ENCODE measurements at regions not wholly inside any gene's neighbourhood (a gene's known extent, or its start where the extent isn't known, plus 50 kb on each side); places are given as distances from the start of the nearest gene placed in this dataset.

DNA sequence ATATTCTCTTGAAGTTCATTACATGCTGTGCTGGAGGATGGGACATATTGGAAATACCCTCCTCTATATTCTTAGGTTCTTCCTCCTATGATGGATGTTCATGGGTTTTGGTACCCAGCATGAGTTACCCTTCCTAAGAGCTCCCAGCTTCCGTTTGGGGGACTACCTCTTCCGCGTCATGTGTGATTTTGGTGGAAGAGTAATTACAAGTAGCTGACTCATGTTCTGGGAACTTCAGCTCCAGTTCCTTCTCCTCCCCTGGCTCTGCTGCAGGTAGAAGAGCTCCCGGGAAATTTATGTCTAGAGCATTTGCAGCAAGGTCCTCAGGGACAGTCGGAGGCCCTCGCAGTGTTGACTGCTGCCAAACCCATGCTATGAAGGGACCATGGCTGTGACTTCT lies 208.8 kb upstream of the IL12A start:
- TF ChIP-seq, protein P1, sequence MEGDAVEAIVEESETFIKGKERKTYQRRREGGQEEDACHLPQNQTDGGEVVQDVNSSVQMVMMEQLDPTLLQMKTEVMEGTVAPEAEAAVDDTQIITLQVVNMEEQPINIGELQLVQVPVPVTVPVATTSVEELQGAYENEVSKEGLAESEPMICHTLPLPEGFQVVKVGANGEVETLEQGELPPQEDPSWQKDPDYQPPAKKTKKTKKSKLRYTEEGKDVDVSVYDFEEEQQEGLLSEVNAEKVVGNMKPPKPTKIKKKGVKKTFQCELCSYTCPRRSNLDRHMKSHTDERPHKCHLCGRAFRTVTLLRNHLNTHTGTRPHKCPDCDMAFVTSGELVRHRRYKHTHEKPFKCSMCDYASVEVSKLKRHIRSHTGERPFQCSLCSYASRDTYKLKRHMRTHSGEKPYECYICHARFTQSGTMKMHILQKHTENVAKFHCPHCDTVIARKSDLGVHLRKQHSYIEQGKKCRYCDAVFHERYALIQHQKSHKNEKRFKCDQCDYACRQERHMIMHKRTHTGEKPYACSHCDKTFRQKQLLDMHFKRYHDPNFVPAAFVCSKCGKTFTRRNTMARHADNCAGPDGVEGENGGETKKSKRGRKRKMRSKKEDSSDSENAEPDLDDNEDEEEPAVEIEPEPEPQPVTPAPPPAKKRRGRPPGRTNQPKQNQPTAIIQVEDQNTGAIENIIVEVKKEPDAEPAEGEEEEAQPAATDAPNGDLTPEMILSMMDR (IDR thresholded peaks at IDR 0.05; ENCODE audit: borderline replicate concordance), result no peak
- no peak overlapping the region for H3K27ac ChIP-seq (replicated peaks)
- no peak for DNase-seq
- no peaks in the 10 kb centered on the region for H3K9me3 ChIP-seq (replicated peaks)
- H3K4me3 ChIP-seq, result no peak overlapping the region
- no peaks in the 10 kb centered on the region for H3K27me3 ChIP-seq (ENCODE audit: low read depth)
- H3K4me1 ChIP-seq, result peaks cover 32% of the 10 kb centered on the region
- intact Hi-C loops (cut with micrococcal nuclease), result no loop called here
- no peaks in the 10 kb centered on the region for H3K36me3 ChIP-seq

DNA sequence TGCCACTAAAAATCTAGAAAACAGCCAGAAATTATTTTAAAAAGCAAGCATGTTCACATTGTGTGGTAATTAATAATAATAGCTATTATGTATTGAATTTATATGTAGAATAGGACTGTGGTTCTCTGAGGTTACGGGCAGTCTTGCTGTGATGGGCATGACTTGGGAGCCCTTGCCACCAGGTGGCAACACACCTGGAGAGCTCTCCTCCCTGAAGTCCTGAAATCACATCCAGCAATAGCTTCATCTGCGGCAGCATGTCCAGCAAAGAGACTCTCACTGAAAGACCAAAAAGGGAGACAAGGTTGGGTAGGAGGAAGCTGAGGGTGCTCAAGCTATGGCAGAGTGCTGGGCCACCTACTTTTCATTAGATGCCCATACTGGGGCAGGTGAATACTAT lies 206.8 kb upstream of the IL12A start:
- H3K27me3 ChIP-seq (ENCODE audit: low read depth), result no peaks in the 10 kb centered on the region
- H3K27ac ChIP-seq (replicated peaks), result no peak overlapping the region
- no peak for DNase-seq
- no peaks in the 10 kb centered on the region for H3K36me3 ChIP-seq
- H3K4me3 ChIP-seq, result no peak overlapping the region
- intact Hi-C loops (cut with micrococcal nuclease), result no loop called here
- H3K9me3 ChIP-seq (replicated peaks), result no peaks in the 10 kb centered on the region
- TF ChIP-seq, protein P1 (IDR thresholded peaks at IDR 0.05; ENCODE audit: borderline replicate concordance), result no peak
- H3K4me1 ChIP-seq, result peaks cover 24% of the 10 kb centered on the region

GRCh38 chr3:159782724-159783421 lies 205.8 kb upstream of the IL12A start:
- Histone ChIP-seq H3K27ac (replicated peaks) (no peak overlapping the region), H3K4me3 (no peak overlapping the region), H3K9me3 (replicated peaks) (no peaks in the 10 kb centered on the region), H3K4me1 (peaks cover 28% of the 10 kb centered on the region), H3K27me3 (ENCODE audit: low read depth) (no peaks in the 10 kb centered on the region), H3K36me3 (no peaks in the 10 kb centered on the region)
- DNase-seq, result no peak
- TF ChIP-seq, protein P1 (IDR thresholded peaks at IDR 0.05; ENCODE audit: borderline replicate concordance), result no peak
- intact Hi-C loops (cut with micrococcal nuclease), result no loop called here

DNA sequence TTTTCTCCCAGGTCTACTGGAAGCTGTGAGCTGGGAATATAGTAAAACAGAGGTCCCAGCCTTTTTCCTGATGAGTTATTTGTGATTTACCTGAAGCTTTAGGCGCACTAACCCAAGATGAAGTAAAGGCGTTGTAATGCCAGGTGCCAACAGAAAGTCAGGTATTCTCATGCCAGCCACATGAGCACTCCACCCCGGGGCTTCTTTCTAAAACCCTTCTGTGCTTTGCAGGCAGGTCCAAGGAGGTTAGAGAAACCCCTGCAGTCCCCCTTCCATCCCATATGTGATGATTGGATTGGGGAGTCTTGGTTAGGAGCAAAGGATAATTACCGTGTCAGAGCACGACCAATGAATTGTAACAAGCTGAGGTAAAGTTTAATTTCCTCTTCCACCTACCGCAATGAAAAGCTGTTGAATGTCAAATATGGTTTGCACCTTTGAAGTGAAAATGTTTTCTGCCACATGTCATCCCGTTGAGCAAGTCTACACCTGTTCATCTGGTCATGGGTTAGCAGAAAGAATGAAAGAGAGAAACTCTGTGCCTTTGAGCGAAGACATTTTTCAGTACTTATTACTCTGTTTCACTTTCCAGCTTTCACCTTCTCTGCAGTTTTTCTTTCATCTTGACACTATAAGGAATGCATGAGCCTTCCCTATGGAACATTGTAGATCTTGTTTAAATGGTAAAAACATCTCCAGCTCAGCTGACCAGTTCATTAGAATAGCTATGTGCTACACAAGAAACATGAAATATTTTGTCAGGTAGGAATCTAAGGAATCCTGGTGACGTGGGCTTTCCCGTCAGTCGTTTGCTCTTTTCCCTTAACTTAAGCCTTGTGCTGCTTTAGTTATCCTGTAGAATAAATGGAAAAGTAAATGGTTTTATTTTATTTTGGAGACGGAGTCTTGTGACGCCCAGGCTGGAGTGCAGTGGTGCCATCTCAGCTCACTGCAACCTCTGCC lies 204.6 kb upstream of the IL12A start:
- Histone ChIP-seq H3K36me3 (no peaks in the 10 kb centered on the region), H3K27me3 (ENCODE audit: low read depth) (no peaks in the 10 kb centered on the region), H3K4me3 (no peak overlapping the region), H3K9me3 (replicated peaks) (no peaks in the 10 kb centered on the region), H3K27ac (replicated peaks) (no peak overlapping the region), H3K4me1 (peaks cover 39% of the 10 kb centered on the region)
- TF ChIP-seq, protein P1 (IDR thresholded peaks at IDR 0.05; ENCODE audit: borderline replicate concordance), result no peak
- intact Hi-C loops (cut with micrococcal nuclease), result no loop called here
- DNase-seq, result no peak

- peaks cover 39% of the 10 kb centered on the region for H3K4me1 ChIP-seq
- intact Hi-C loops (cut with micrococcal nuclease), result no loop called here
Measured at GRCh38 chr3:159785273-159785708, 203.3 kb upstream of the IL12A start.

More at GRCh38 chr3:159785273-159785708, 203.3 kb upstream of the IL12A start:
- no peak overlapping the region for H3K27ac ChIP-seq (replicated peaks)
- no peak overlapping the region for H3K4me3 ChIP-seq
- H3K36me3 ChIP-seq, result no peaks in the 10 kb centered on the region
- DNase-seq, result no peak
- TF ChIP-seq, protein P1 (IDR thresholded peaks at IDR 0.05; ENCODE audit: borderline replicate concordance), result no peak
- no peaks in the 10 kb centered on the region for H3K27me3 ChIP-seq (ENCODE audit: low read depth)
- no peaks in the 10 kb centered on the region for H3K9me3 ChIP-seq (replicated peaks)
